GM03348 (cell line): ENCODE measurements at regions not wholly inside any gene's neighbourhood (a gene's known extent, or its start where the extent isn't known, plus 50 kb on each side); places are given as distances from the start of the nearest gene placed in this dataset.
"Not testable (repeated sequence)": the region's sequence is repeated elsewhere in the genome, so short reads cannot be mapped to it uniquely, and the experiment has no call there.

Source experiments
- DNase-seq: peaks from one replicate; pipeline ENCODE4 v3.0.0; 2012; ENCODE audit warnings: low spot score

GRCh38 chr3:6709178-6709577, 151.7 kb upstream of the GRM7 start:
- no peak for DNase-seq

- DNase-seq: no peak
Measured at GRCh38 chr3:6714962-6715361, 146.0 kb upstream of the GRM7 start.

GRCh38 chr3:6716420-6716819, 144.5 kb upstream of the GRM7 start:
- DNase-seq: no peak

GRCh38 chr3:6717026-6717943, 143.6 kb upstream of the GRM7 start:
- DNase-seq: no peak

- no peak for DNase-seq
Measured at GRCh38 chr3:6719999-6720398, 140.9 kb upstream of the GRM7 start.

- no peak for DNase-seq
Measured at GRCh38 chr3:6721491-6721890, 139.4 kb upstream of the GRM7 start.

- no peak for DNase-seq
Measured at GRCh38 chr3:6723205-6723604, 137.7 kb upstream of the GRM7 start.

GRCh38 chr3:6726811-6727210, 134.1 kb upstream of the GRM7 start:
- DNase-seq: no peak

GRCh38 chr3:6732807-6733206, 128.1 kb upstream of the GRM7 start:
- no peak for DNase-seq

GRCh38 chr3:6733699-6734394, 127.1 kb upstream of the GRM7 start:
- DNase-seq: no peak

- DNase-seq: no peak
Measured at GRCh38 chr3:6734395-6734746, 126.5 kb upstream of the GRM7 start.

- no peak for DNase-seq
Measured at GRCh38 chr3:6736836-6737629, 123.9 kb upstream of the GRM7 start.

GRCh38 chr3:6737630-6738029, 123.3 kb upstream of the GRM7 start:
- no peak for DNase-seq

GRCh38 chr3:6739288-6739687, 121.6 kb upstream of the GRM7 start:
- DNase-seq: no peak

- no peak for DNase-seq
Measured at GRCh38 chr3:6743067-6743720, 117.7 kb upstream of the GRM7 start.

GRCh38 chr3:6746443-6746842, 114.5 kb upstream of the GRM7 start:
- no peak for DNase-seq

GRCh38 chr3:6747017-6747416, 113.9 kb upstream of the GRM7 start:
- no peak for DNase-seq

- DNase-seq: no peak
Measured at GRCh38 chr3:6750782-6751181, 110.1 kb upstream of the GRM7 start.

GRCh38 chr3:6753536-6753935, 107.4 kb upstream of the GRM7 start:
- DNase-seq: no peak

GRCh38 chr3:6769532-6770396, 91.2 kb upstream of the GRM7 start:
- not testable (repeated sequence) for DNase-seq

- no peak for DNase-seq
Measured at GRCh38 chr3:6770397-6770690, 90.6 kb upstream of the GRM7 start.
